Esophagus squamous epithelium (tissue), 4 donors: ENCODE measurements at regions not wholly inside any gene's neighbourhood (a gene's known extent, or its start where the extent isn't known, plus 50 kb on each side); places are given as distances from the start of the nearest gene placed in this dataset.

Experiments used
- CTCF ChIP-seq, 6 experiments: fragments of 450-650 bp in 4 of 6; fragments of 200-600 bp in 2 of 6; sonication (generic) in 2 of 6; IDR thresholded peaks; one replicate each; pipeline ENCODE4 v1.5.1; 2016 to 2019; ENCODE audit warnings: antibody characterized with exemption in 6 of 6, mild to moderate bottlenecking in 4 of 6, moderate library complexity in 4 of 6
- POLR2A ChIP-seq, 4 donors: fragments of 450-650 bp; IDR thresholded peaks; one replicate each; pipeline ENCODE4 v1.6.1; 2017; ENCODE audit warnings: antibody characterized with exemption in 4 of 4, mild to moderate bottlenecking in 4 of 4, moderate library complexity in 3 of 4

GRCh38 chr14:65798216-65798615 lies 385.7 kb downstream of the FUT8 start:
- no peak for TF ChIP-seq CTCF (IDR thresholded peaks at IDR 0.05)
- TF ChIP-seq POLR2A (IDR thresholded peaks at IDR 0.05) = no peak
